ENCODE measurements at regions not wholly inside any gene's neighbourhood (a gene's known extent, or its start where the extent isn't known, plus 50 kb on each side); places are given as distances from the start of the nearest gene placed in this dataset.
"Not testable (repeated sequence)": the region's sequence is repeated elsewhere in the genome, so short reads cannot be mapped to it uniquely, and the experiment has no call there.

DNA sequence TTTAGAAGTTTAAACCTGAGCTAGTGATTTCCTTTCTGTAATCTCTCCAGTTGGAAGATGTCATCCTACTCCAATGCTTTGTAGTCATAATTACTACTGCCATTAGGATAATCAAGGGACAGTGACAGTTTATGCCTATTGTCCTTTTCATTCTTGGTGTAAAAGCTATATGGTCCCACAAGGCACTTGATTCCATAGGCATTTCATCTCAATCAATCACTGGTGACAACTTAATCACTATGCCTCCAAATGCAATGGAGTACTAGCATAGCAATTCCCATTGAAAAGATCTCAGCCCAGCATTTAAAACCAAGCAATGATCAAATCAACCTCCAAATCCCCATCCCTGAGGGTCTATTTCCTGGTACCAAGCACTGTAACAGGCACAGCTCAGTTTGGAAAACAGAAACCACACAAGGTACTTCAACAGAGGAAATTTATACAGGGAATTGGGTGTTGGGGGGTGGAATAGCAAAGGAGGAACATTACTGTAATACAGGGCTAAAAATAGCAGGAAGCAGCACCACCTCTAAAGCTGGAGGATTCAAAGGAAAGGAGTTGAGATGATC, 51.0 kb downstream of the FHIP2A start:
- Mint-ChIP-seq H3K36me3 (ENCODE audit: unreplicated experiment) (no peaks in the 10 kb centered on the region), H3K4me1 (ENCODE audit: low read depth, unreplicated experiment) (peaks cover 29% of the 10 kb centered on the region), H3K27me3 (ENCODE audit: unreplicated experiment) (peaks cover 5% of the 10 kb centered on the region), H3K27ac (ENCODE audit: unreplicated experiment) (no peak overlapping the region), H3K4me3 (ENCODE audit: unreplicated experiment) (no peak overlapping the region), H3K9me3 (ENCODE audit: unreplicated experiment) (peaks cover 6% of the 10 kb centered on the region)
- no peak for DNase-seq
- TF ChIP-seq, protein P1, sequence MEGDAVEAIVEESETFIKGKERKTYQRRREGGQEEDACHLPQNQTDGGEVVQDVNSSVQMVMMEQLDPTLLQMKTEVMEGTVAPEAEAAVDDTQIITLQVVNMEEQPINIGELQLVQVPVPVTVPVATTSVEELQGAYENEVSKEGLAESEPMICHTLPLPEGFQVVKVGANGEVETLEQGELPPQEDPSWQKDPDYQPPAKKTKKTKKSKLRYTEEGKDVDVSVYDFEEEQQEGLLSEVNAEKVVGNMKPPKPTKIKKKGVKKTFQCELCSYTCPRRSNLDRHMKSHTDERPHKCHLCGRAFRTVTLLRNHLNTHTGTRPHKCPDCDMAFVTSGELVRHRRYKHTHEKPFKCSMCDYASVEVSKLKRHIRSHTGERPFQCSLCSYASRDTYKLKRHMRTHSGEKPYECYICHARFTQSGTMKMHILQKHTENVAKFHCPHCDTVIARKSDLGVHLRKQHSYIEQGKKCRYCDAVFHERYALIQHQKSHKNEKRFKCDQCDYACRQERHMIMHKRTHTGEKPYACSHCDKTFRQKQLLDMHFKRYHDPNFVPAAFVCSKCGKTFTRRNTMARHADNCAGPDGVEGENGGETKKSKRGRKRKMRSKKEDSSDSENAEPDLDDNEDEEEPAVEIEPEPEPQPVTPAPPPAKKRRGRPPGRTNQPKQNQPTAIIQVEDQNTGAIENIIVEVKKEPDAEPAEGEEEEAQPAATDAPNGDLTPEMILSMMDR (IDR thresholded peaks at IDR 0.05; ENCODE audit: partially characterized antibody, unreplicated experiment) = no peak

DNA sequence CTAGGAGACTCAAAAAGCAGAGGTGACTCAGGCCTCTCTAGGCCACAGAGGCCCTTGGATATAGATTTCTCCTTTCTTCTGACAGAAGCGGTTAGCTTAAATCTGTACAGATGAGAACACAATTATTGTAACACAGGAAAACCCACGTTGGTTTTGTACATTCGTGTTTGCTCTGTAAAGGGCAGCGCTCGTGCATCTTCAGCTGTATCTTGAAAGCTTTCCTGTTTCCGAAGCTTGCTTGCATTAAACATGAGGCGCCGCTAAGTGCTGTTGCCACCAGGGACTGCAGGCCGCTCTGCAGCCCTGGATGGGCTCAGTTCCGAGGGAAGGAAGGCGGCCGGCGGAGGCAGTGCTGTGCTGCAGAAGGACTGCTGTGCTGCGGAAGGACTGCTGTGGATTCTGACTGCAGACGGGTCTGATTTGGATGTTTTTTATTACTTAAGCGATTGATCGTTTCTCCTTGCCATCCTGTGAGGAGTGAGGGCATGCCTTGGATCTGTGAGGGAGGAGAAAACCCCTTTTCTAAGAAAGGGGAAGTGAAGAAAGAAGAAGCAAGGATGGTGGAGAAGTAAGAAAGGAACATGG, 53.3 kb downstream of the FHIP2A start:
- TF ChIP-seq, protein P1 (IDR thresholded peaks at IDR 0.05; ENCODE audit: partially characterized antibody, unreplicated experiment) = no peak
- Mint-ChIP-seq H3K27me3 (ENCODE audit: unreplicated experiment) (peaks cover 5% of the 10 kb centered on the region), H3K36me3 (ENCODE audit: unreplicated experiment) (no peaks in the 10 kb centered on the region), H3K27ac (ENCODE audit: unreplicated experiment) (peak overlapping the region; percentile 82), H3K9me3 (ENCODE audit: unreplicated experiment) (peaks cover 8% of the 10 kb centered on the region), H3K4me3 (ENCODE audit: unreplicated experiment) (peak overlapping the region; percentile 68), H3K4me1 (ENCODE audit: low read depth, unreplicated experiment) (peaks cover 23% of the 10 kb centered on the region)
- DNase-seq = peak; percentile 88

DNA sequence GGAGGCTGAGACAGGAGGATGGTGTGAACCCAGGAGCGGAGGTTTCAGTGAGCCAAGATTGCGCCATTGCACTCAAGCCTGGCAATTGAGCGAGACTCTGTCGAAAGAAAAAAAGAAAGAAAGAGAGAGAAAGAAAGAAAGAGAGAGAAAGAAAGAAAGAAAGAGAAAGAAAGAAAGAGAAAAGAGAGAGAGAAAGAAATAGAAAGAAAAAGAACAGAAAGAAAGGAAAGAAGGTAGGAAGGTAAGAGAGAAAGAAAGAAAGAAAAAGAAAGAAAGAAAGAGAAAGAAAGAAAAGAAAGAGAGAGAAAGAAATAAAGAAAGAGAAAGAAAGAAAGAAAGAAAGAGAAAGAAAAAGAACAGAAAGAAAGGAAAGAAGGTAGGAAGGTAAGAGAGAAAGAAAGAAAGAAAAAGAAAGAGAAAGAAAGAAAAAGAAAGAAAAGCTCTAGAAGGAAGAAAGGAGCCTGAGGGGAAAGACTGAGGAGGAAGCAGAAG, 54.1 kb downstream of the FHIP2A start:
- not testable (repeated sequence) for H3K27me3 Mint-ChIP-seq (ENCODE audit: unreplicated experiment); H3K36me3 Mint-ChIP-seq (ENCODE audit: unreplicated experiment); DNase-seq; H3K9me3 Mint-ChIP-seq (ENCODE audit: unreplicated experiment); H3K4me3 Mint-ChIP-seq (ENCODE audit: unreplicated experiment); H3K27ac Mint-ChIP-seq (ENCODE audit: unreplicated experiment)
- H3K4me1 Mint-ChIP-seq (ENCODE audit: low read depth, unreplicated experiment) = peaks cover 23% of the 10 kb centered on the region

DNA sequence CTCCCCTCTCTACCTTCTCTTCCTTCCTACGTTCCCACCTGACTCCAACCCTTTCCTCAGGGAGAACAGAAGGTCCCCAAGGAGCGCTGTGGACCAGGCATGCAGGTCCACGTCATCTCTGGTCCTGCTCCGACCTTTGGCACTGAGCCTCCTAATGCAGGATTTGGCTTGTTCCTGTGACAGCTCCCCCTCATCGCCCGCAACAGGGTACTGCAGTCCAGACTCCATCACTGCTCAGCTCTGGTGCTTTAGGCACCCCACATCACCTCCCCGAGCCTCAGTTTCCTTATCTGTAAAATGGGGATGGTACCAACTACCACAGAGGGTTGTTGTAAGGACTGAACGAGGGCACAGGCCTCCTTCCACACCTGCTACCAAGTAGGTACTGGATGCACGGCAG, 54.6 kb downstream of the FHIP2A start:
- TF ChIP-seq, protein P1 (IDR thresholded peaks at IDR 0.05; ENCODE audit: partially characterized antibody, unreplicated experiment) = no peak
- Mint-ChIP-seq H3K4me1 (ENCODE audit: low read depth, unreplicated experiment) (peaks cover 23% of the 10 kb centered on the region), H3K27ac (ENCODE audit: unreplicated experiment) (peak overlapping the region; percentile 31), H3K27me3 (ENCODE audit: unreplicated experiment) (peaks cover 5% of the 10 kb centered on the region), H3K9me3 (ENCODE audit: unreplicated experiment) (peaks cover 8% of the 10 kb centered on the region), H3K4me3 (ENCODE audit: unreplicated experiment) (no peak overlapping the region), H3K36me3 (ENCODE audit: unreplicated experiment) (no peaks in the 10 kb centered on the region)
- DNase-seq = no peak

DNA sequence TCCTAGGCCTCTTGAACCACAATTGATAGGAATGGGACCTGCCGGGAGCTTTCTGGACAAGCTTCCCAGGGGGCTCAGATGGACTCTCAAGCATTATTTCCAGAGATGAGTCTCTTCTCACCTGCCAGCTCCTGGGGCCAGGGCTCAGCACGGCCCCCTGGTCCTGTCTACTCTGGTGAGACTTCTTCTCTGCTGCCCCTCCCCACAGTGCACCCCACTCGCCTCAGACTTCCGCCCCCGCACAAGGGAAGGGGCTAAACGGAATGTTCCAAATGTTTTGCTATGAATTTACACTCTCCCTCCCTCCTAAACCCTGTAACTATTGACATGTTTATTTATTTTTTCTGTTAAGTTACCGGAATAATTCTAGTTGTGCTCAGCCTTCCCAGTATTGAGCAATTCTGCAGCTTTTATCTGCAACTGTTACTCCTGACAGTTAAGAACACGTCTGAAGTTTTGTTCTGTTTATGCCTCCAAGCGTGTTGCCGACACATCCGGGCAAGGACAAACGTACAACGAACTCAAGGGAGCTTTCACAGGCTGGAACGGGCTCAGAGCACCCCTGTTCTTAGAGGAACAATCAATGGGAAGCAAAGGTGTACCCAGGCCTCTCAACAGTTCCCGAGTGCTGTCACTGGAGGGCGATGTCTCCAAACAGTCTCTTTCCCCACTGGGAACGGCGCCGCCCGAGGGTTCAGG, 55.2 kb downstream of the FHIP2A start:
- Mint-ChIP-seq H3K9me3 (ENCODE audit: unreplicated experiment) (peaks cover 8% of the 10 kb centered on the region), H3K36me3 (ENCODE audit: unreplicated experiment) (no peaks in the 10 kb centered on the region), H3K27me3 (ENCODE audit: unreplicated experiment) (peaks cover 5% of the 10 kb centered on the region), H3K4me1 (ENCODE audit: low read depth, unreplicated experiment) (peaks cover 23% of the 10 kb centered on the region), H3K27ac (ENCODE audit: unreplicated experiment) (no peak overlapping the region), H3K4me3 (ENCODE audit: unreplicated experiment) (no peak overlapping the region)
- TF ChIP-seq, protein P1 (IDR thresholded peaks at IDR 0.05; ENCODE audit: partially characterized antibody, unreplicated experiment) = peak; percentile 71
- DNase-seq = peak; percentile 86

Measured in glutamatergic neuron (in vitro differentiated cells).